ENCODE measurements at regions not wholly inside any gene's neighbourhood (a gene's known extent, or its start where the extent isn't known, plus 50 kb on each side); places are given as distances from the start of the nearest gene placed in this dataset.

DNA sequence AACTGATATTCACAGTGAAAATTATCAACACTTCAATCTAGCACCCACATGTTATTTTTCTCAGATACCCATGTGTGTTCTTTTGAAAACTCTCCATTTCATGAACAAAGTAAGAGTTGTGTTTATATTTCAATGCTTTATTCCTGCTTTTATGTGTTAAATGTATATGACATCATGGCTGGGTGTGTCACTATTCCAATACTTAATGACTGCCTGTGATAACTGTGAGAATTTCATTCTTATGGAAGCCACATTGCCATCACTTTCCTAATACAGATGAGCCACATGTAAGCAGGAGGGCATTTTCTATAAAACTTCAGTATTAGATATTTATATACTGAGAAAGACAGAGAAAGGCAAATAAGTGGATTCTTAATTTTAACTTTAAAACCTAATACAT is 100.4 kb upstream of the FIGN start:
- no peaks in the 10 kb centered on the region for H3K27me3 Mint-ChIP-seq (ENCODE audit: low read depth in 2 of 2)
- no peak overlapping the region for H3K4me3 Mint-ChIP-seq
- ATAC-seq (no peak), DNase-seq (no peak)
- no peaks in the 10 kb centered on the region for H3K4me1 ChIP-seq (ENCODE audit: control insufficient read depth, insufficient read depth, low read length)
- intact Hi-C loops (cut with micrococcal nuclease) = no loop called here
- no peaks in the 10 kb centered on the region for H3K36me3 Mint-ChIP-seq
- H3K9me3 ChIP-seq (ENCODE audit: control insufficient read depth, insufficient read depth, low read length) = no peaks in the 10 kb centered on the region
- no peak overlapping the region for H3K27ac ChIP-seq (ENCODE audit: low read length)
- peaks cover 11 to 29% of the 10 kb centered on the region in 2 donors for H3K9me3 Mint-ChIP-seq
- H3K4me1 Mint-ChIP-seq = no peaks in the 10 kb centered on the region
- no peaks in the 10 kb centered on the region for H3K36me3 ChIP-seq (ENCODE audit: control insufficient read depth, insufficient read depth, low read length)
- H3K27ac Mint-ChIP-seq = no peak overlapping the region
- H3K27me3 ChIP-seq (ENCODE audit: control insufficient read depth, insufficient read depth, low read length) = no peaks in the 10 kb centered on the region
- TF ChIP-seq, protein P1, sequence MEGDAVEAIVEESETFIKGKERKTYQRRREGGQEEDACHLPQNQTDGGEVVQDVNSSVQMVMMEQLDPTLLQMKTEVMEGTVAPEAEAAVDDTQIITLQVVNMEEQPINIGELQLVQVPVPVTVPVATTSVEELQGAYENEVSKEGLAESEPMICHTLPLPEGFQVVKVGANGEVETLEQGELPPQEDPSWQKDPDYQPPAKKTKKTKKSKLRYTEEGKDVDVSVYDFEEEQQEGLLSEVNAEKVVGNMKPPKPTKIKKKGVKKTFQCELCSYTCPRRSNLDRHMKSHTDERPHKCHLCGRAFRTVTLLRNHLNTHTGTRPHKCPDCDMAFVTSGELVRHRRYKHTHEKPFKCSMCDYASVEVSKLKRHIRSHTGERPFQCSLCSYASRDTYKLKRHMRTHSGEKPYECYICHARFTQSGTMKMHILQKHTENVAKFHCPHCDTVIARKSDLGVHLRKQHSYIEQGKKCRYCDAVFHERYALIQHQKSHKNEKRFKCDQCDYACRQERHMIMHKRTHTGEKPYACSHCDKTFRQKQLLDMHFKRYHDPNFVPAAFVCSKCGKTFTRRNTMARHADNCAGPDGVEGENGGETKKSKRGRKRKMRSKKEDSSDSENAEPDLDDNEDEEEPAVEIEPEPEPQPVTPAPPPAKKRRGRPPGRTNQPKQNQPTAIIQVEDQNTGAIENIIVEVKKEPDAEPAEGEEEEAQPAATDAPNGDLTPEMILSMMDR (IDR thresholded peaks at IDR 0.05) = no peak
- no peak overlapping the region for H3K4me3 ChIP-seq (ENCODE audit: low read length)

DNA sequence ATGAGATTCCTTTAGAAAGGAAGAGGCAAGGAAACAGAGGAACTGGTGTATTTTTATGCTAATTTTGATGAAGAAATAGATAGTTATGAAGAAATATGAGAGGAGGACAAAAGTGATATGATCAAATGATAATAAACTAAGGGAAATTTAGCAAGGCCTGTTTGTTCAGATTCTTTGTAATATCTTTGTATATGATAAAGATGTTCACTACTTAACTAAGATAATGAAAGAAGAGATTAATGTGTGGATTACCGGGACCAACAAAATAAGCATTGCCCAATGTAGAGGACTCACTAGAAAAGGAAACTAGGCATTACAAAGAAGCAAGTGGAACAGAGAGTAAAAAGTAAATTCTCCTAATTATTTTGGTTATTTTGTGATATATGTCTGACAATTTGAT is 99.0 kb upstream of the FIGN start:
- no peaks in the 10 kb centered on the region for H3K4me1 Mint-ChIP-seq

DNA sequence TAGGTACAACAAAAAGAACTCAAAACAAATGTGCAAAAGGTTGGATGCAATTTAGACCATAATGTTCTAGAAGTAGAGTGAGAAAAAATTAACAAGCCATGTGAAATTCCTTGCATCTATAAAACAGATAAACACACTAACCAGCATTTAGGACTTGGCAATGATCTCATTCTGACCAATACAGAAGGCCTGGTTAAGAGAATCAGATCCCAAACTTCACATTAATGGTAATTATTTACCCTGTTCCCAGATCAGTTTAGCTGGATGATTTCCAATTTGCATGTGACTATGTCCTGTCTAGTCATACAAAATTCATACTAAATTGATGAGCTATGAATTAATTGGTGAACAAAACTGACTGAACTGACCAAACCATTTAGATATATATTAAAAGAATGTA is 98.4 kb upstream of the FIGN start:
- H3K4me3 ChIP-seq (ENCODE audit: low read length) = no peak overlapping the region
- Mint-ChIP-seq H3K36me3 (no peaks in the 10 kb centered on the region), H3K27ac (no peak overlapping the region), H3K9me3 (peaks cover 12 to 20% of the 10 kb centered on the region in 2 donors), H3K27me3 (ENCODE audit: low read depth in 2 of 2) (no peaks in the 10 kb centered on the region), H3K4me3 (no peak overlapping the region), H3K4me1 (no peaks in the 10 kb centered on the region)
- H3K27me3 ChIP-seq (ENCODE audit: control insufficient read depth, insufficient read depth, low read length) = no peaks in the 10 kb centered on the region
- intact Hi-C loops (cut with micrococcal nuclease) = no loop called here
- H3K4me1 ChIP-seq (ENCODE audit: control insufficient read depth, insufficient read depth, low read length) = no peaks in the 10 kb centered on the region
- no peaks in the 10 kb centered on the region for H3K9me3 ChIP-seq (ENCODE audit: control insufficient read depth, insufficient read depth, low read length)
- ATAC-seq = no peak
- TF ChIP-seq, protein P1 (IDR thresholded peaks at IDR 0.05) = no peak
- no peak for DNase-seq
- no peaks in the 10 kb centered on the region for H3K36me3 ChIP-seq (ENCODE audit: control insufficient read depth, insufficient read depth, low read length)
- no peak overlapping the region for H3K27ac ChIP-seq (ENCODE audit: low read length)

More for the DNA sequence above, 99.0 kb upstream of the FIGN start:
- Histone ChIP-seq H3K4me3 (ENCODE audit: low read length) (no peak overlapping the region), H3K36me3 (ENCODE audit: control insufficient read depth, insufficient read depth, low read length) (no peaks in the 10 kb centered on the region), H3K27ac (ENCODE audit: low read length) (no peak overlapping the region), H3K4me1 (ENCODE audit: control insufficient read depth, insufficient read depth, low read length) (no peaks in the 10 kb centered on the region), H3K9me3 (ENCODE audit: control insufficient read depth, insufficient read depth, low read length) (no peaks in the 10 kb centered on the region), H3K27me3 (ENCODE audit: control insufficient read depth, insufficient read depth, low read length) (no peaks in the 10 kb centered on the region)
- H3K27ac Mint-ChIP-seq = no peak overlapping the region
- intact Hi-C loops (cut with micrococcal nuclease) = no loop called here
- no peaks in the 10 kb centered on the region for H3K36me3 Mint-ChIP-seq
- TF ChIP-seq, protein P1 (IDR thresholded peaks at IDR 0.05) = no peak
- H3K27me3 Mint-ChIP-seq (ENCODE audit: low read depth in 2 of 2) = no peaks in the 10 kb centered on the region
- DNase-seq = no peak
- H3K4me3 Mint-ChIP-seq = no peak overlapping the region
- 88% methylated on average over 1 of the region's 1 CpG for whole genome bisulfite sequencing (ENCODE audit: insufficient coverage)
- peaks cover 8 to 19% of the 10 kb centered on the region in 2 donors for H3K9me3 Mint-ChIP-seq
- no peak for ATAC-seq

DNA sequence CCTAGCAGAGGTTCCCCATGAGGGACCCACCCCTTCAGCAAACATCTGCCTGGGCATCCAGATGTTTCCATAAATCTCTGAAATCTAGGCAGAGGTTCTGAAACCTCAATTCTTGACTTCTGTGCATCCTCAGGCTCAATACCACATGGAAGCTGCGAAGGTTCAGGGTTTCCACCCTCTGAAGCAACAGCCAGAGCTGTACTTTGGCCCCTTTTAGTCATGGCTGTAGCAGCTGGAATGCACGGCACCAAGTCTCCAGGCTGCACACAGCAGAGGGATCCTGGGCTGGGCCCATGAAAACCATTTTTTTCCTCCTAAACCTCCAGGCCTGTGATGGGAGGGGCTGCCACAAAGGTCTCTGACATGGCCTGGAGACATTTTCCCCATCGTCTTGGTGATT is 93.0 kb upstream of the FIGN start:
- H3K36me3 Mint-ChIP-seq = no peaks in the 10 kb centered on the region
- ATAC-seq (no peak), DNase-seq (no peak)
- no peaks in the 10 kb centered on the region for H3K36me3 ChIP-seq (ENCODE audit: control insufficient read depth, insufficient read depth, low read length)
- no peak overlapping the region for H3K4me3 Mint-ChIP-seq
- no peak overlapping the region for H3K27ac Mint-ChIP-seq
- 79% methylated on average over 3 of the region's 3 CpGs for WGBS (ENCODE audit: insufficient coverage)
- no peaks in the 10 kb centered on the region for H3K27me3 ChIP-seq (ENCODE audit: control insufficient read depth, insufficient read depth, low read length)
- no peaks in the 10 kb centered on the region for H3K4me1 Mint-ChIP-seq
- H3K27me3 Mint-ChIP-seq (ENCODE audit: low read depth in 2 of 2) = no peaks in the 10 kb centered on the region
- peaks cover 16 to 24% of the 10 kb centered on the region in 2 donors for H3K9me3 Mint-ChIP-seq
- H3K27ac ChIP-seq (ENCODE audit: low read length) = no peak overlapping the region
- intact Hi-C loops (cut with micrococcal nuclease) = no loop called here
- no peaks in the 10 kb centered on the region for H3K4me1 ChIP-seq (ENCODE audit: control insufficient read depth, insufficient read depth, low read length)
- no peak overlapping the region for H3K4me3 ChIP-seq (ENCODE audit: low read length)
- H3K9me3 ChIP-seq (ENCODE audit: control insufficient read depth, insufficient read depth, low read length) = peaks cover 3% of the 10 kb centered on the region
- TF ChIP-seq, protein P1 (IDR thresholded peaks at IDR 0.05) = no peak
